ENCODE measurements at regions not wholly inside any gene's neighbourhood (a gene's known extent, or its start where the extent isn't known, plus 50 kb on each side); places are given as distances from the start of the nearest gene placed in this dataset.

DNA sequence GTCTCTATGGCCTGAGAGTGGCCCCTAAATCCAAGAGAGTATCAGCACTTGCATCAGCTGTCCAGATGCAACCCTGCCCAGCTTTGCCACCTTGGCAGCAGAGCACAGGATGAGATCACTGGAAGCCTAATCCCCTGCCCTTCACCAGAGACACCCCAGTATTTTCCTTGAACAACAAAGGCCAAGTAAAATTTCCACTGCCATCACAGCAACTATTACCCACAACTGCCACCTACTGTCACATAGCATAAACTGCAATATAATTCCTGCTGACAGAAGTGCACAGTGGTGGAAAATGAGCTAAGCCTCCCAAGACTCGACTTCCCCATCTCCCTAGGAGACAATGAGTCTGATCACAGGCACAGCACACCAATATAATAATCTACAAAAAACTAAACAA lies 462.8 kb upstream of the ZWINT start:
- TF ChIP-seq, protein P1, sequence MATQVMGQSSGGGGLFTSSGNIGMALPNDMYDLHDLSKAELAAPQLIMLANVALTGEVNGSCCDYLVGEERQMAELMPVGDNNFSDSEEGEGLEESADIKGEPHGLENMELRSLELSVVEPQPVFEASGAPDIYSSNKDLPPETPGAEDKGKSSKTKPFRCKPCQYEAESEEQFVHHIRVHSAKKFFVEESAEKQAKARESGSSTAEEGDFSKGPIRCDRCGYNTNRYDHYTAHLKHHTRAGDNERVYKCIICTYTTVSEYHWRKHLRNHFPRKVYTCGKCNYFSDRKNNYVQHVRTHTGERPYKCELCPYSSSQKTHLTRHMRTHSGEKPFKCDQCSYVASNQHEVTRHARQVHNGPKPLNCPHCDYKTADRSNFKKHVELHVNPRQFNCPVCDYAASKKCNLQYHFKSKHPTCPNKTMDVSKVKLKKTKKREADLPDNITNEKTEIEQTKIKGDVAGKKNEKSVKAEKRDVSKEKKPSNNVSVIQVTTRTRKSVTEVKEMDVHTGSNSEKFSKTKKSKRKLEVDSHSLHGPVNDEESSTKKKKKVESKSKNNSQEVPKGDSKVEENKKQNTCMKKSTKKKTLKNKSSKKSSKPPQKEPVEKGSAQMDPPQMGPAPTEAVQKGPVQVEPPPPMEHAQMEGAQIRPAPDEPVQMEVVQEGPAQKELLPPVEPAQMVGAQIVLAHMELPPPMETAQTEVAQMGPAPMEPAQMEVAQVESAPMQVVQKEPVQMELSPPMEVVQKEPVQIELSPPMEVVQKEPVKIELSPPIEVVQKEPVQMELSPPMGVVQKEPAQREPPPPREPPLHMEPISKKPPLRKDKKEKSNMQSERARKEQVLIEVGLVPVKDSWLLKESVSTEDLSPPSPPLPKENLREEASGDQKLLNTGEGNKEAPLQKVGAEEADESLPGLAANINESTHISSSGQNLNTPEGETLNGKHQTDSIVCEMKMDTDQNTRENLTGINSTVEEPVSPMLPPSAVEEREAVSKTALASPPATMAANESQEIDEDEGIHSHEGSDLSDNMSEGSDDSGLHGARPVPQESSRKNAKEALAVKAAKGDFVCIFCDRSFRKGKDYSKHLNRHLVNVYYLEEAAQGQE (IDR thresholded peaks at IDR 0.05; ENCODE audit: unreplicated experiment), result no peak
- TF ChIP-seq, protein P2, sequence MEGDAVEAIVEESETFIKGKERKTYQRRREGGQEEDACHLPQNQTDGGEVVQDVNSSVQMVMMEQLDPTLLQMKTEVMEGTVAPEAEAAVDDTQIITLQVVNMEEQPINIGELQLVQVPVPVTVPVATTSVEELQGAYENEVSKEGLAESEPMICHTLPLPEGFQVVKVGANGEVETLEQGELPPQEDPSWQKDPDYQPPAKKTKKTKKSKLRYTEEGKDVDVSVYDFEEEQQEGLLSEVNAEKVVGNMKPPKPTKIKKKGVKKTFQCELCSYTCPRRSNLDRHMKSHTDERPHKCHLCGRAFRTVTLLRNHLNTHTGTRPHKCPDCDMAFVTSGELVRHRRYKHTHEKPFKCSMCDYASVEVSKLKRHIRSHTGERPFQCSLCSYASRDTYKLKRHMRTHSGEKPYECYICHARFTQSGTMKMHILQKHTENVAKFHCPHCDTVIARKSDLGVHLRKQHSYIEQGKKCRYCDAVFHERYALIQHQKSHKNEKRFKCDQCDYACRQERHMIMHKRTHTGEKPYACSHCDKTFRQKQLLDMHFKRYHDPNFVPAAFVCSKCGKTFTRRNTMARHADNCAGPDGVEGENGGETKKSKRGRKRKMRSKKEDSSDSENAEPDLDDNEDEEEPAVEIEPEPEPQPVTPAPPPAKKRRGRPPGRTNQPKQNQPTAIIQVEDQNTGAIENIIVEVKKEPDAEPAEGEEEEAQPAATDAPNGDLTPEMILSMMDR (conservative IDR thresholded peaks at IDR 0.05; ENCODE audit: low read depth in 2 of 2), result peak; percentile 63 to 78
- TF ChIP-seq EZH2 (IDR thresholded peaks at IDR 0.05; ENCODE audit: low read depth, unreplicated experiment), result no peak
- TF ChIP-seq EZH2phosphoT487 (IDR thresholded peaks at IDR 0.05; ENCODE audit: unreplicated experiment), result no peak
- TF ChIP-seq POLR2AphosphoS5 (IDR thresholded peaks at IDR 0.05; ENCODE audit: low read depth), result no peak
- no peak for TF ChIP-seq STAT1 (IDR thresholded peaks at IDR 0.05; ENCODE audit: unreplicated experiment)
- no peak for TF ChIP-seq NANOG (IDR thresholded peaks at IDR 0.05; ENCODE audit: borderline replicate concordance)
- TF ChIP-seq ZNF114 (CRISPR knock-in tag; IDR thresholded peaks at IDR 0.05), result no peak
- TF ChIP-seq JUNB (IDR thresholded peaks at IDR 0.05; ENCODE audit: unreplicated experiment), result no peak
- no peak for TF ChIP-seq CREB1 (CRISPR knock-in tag; IDR thresholded peaks at IDR 0.05; ENCODE audit: low read depth)
- no peak for TF ChIP-seq ZNF331 (CRISPR knock-in tag; IDR thresholded peaks at IDR 0.05; ENCODE audit: low read depth)
- TF ChIP-seq, protein P3, sequence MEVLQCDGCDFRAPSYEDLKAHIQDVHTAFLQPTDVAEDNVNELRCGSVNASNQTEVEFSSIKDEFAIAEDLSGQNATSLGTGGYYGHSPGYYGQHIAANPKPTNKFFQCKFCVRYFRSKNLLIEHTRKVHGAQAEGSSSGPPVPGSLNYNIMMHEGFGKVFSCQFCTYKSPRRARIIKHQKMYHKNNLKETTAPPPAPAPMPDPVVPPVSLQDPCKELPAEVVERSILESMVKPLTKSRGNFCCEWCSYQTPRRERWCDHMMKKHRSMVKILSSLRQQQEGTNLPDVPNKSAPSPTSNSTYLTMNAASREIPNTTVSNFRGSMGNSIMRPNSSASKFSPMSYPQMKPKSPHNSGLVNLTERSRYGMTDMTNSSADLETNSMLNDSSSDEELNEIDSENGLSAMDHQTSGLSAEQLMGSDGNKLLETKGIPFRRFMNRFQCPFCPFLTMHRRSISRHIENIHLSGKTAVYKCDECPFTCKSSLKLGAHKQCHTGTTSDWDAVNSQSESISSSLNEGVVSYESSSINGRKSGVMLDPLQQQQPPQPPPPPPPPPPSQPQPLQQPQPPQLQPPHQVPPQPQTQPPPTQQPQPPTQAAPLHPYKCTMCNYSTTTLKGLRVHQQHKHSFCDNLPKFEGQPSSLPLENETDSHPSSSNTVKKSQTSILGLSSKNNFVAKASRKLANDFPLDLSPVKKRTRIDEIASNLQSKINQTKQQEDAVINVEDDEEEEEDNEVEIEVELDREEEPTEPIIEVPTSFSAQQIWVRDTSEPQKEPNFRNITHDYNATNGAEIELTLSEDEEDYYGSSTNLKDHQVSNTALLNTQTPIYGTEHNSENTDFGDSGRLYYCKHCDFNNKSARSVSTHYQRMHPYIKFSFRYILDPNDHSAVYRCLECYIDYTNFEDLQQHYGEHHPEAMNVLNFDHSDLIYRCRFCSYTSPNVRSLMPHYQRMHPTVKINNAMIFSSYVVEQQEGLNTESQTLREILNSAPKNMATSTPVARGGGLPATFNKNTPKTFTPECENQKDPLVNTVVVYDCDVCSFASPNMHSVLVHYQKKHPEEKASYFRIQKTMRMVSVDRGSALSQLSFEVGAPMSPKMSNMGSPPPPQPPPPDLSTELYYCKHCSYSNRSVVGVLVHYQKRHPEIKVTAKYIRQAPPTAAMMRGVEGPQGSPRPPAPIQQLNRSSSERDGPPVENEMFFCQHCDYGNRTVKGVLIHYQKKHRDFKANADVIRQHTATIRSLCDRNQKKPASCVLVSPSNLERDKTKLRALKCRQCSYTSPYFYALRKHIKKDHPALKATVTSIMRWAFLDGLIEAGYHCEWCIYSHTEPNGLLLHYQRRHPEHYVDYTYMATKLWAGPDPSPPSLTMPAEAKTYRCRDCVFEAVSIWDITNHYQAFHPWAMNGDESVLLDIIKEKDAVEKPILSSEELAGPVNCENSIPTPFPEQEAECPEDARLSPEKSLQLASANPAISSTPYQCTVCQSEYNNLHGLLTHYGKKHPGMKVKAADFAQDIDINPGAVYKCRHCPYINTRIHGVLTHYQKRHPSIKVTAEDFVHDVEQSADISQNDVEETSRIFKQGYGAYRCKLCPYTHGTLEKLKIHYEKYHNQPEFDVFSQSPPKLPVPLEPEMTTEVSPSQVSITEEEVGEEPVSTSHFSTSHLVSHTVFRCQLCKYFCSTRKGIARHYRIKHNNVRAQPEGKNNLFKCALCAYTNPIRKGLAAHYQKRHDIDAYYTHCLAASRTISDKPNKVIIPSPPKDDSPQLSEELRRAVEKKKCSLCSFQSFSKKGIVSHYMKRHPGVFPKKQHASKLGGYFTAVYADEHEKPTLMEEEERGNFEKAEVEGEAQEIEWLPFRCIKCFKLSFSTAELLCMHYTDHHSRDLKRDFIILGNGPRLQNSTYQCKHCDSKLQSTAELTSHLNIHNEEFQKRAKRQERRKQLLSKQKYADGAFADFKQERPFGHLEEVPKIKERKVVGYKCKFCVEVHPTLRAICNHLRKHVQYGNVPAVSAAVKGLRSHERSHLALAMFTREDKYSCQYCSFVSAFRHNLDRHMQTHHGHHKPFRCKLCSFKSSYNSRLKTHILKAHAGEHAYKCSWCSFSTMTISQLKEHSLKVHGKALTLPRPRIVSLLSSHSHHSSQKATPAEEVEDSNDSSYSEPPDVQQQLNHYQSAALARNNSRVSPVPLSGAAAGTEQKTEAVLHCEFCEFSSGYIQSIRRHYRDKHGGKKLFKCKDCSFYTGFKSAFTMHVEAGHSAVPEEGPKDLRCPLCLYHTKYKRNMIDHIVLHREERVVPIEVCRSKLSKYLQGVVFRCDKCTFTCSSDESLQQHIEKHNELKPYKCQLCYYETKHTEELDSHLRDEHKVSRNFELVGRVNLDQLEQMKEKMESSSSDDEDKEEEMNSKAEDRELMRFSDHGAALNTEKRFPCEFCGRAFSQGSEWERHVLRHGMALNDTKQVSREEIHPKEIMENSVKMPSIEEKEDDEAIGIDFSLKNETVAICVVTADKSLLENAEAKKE (CRISPR knock-in tag; IDR thresholded peaks at IDR 0.05), result no peak
